Right atrium auricular region (tissue), 2 donors: ENCODE measurements at regions not wholly inside any gene's neighbourhood (a gene's known extent, or its start where the extent isn't known, plus 50 kb on each side); places are given as distances from the start of the nearest gene placed in this dataset.
"Not testable (repeated sequence)": the region's sequence is repeated elsewhere in the genome, so short reads cannot be mapped to it uniquely, and the experiment has no call there.

ENCODE experiments used
- DNase-seq: peaks from one replicate; pipeline ENCODE4 v3.0.0-alpha.2; 2019; ENCODE audit warnings: low spot score
- H3K27ac ChIP-seq, 2 donors: fragments of 200-600 bp; sonication (generic); 1 replicate in 1 of 2; 2 replicates in 1 of 2; pipeline ENCODE4 v1.5.1; 2016 to 2019
- H3K27me3 ChIP-seq, 2 donors: fragments of 200-600 bp; sonication (generic); one replicate each; pipeline versions ENCODE4 v1.5.1 to v1.6.0; 2017 to 2019
- H3K36me3 ChIP-seq: fragments of 200-600 bp; sonication (generic); one replicate; pipeline ENCODE4 v1.5.1; 2016
- H3K4me1 ChIP-seq, 2 donors: fragments of 200-600 bp; sonication (generic); one replicate each; pipeline versions ENCODE4 v1.5.1 to v1.6.0; 2017 to 2019
- H3K4me3 ChIP-seq, 2 donors: fragments of 200-600 bp; sonication (generic); 1 replicate in 1 of 2; 2 replicates in 1 of 2; pipeline ENCODE4 v1.5.1; 2017 to 2019; ENCODE audit warnings: mild to moderate bottlenecking in 1 of 2, moderate library complexity in 1 of 2
- H3K9me3 ChIP-seq, 2 donors: fragments of 200-600 bp; sonication (generic); one replicate each; pipeline ENCODE4 v1.5.1; 2019
- TF ChIP-seq, protein P1 (sequence below), 2 donors: fragments of 200-600 bp; sonication (generic); IDR thresholded peaks; one replicate each; pipeline ENCODE4 v1.5.1; 2019; ENCODE audit warnings: antibody characterized with exemption in 2 of 2

GRCh38 chr22:22789233-22789921 is 98.2 kb upstream of the IGLL5 start:
- H3K4me3 ChIP-seq: no peak overlapping the region
- H3K4me1 ChIP-seq: no peaks in the 10 kb centered on the region
- no peak for DNase-seq
- H3K9me3 ChIP-seq: no peaks in the 10 kb centered on the region
- no peaks in the 10 kb centered on the region for H3K27me3 ChIP-seq
- TF ChIP-seq, protein P1, sequence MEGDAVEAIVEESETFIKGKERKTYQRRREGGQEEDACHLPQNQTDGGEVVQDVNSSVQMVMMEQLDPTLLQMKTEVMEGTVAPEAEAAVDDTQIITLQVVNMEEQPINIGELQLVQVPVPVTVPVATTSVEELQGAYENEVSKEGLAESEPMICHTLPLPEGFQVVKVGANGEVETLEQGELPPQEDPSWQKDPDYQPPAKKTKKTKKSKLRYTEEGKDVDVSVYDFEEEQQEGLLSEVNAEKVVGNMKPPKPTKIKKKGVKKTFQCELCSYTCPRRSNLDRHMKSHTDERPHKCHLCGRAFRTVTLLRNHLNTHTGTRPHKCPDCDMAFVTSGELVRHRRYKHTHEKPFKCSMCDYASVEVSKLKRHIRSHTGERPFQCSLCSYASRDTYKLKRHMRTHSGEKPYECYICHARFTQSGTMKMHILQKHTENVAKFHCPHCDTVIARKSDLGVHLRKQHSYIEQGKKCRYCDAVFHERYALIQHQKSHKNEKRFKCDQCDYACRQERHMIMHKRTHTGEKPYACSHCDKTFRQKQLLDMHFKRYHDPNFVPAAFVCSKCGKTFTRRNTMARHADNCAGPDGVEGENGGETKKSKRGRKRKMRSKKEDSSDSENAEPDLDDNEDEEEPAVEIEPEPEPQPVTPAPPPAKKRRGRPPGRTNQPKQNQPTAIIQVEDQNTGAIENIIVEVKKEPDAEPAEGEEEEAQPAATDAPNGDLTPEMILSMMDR (IDR thresholded peaks at IDR 0.05): no peak
- H3K36me3 ChIP-seq: no peaks in the 10 kb centered on the region
- no peak overlapping the region for H3K27ac ChIP-seq

DNA sequence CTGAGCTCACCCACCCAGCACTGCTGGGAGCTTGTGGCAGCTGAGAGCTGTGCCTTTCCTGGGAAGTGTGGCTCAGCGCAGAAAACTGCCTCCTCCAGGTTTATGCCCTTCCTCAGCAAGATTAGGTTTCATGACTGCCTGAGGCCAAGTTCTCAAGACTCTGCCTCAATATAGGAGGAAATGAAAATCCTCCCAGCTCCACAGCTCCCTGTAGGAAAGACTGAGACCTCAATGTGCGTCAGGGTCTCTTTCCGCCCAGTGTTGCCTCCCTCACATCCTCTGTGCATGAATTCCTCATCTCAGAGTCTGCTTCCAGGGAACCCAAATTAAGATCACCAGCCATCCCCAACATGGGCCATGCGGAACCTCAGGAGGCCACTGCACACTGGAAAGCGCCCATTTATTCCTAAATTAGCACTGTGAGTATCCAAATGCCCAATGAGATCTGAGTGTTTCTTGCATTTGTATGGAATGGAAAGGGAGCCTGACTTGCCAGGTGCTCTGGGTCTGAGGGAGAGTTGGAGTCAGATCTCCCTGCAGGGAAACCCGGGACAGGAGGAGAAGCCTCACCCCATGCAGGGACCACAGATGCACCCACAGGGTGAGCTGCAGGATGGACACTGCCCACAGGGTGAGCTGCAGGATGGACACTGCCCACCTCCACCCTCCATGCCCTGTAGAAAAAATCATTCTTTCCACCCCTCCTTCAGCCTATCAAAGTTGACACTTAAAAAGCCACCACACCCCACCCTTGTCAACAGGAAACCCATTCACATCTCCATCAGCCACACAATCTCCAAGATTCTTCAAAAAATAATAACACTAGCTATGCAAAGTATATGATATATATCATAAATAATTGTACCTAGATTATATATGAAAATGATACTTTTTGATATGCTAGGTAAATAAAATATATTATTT is 97.4 kb upstream of the IGLL5 start:
- no peak for DNase-seq
- H3K36me3 ChIP-seq: no peaks in the 10 kb centered on the region
- no peaks in the 10 kb centered on the region for H3K27me3 ChIP-seq

GRCh38 chr22:22791438-22792181 is 96.0 kb upstream of the IGLL5 start:
- Histone ChIP-seq H3K36me3 (no peaks in the 10 kb centered on the region), H3K27ac (no peak overlapping the region), H3K9me3 (no peaks in the 10 kb centered on the region), H3K4me1 (no peaks in the 10 kb centered on the region), H3K27me3 (no peaks in the 10 kb centered on the region), H3K4me3 (no peak overlapping the region)
- TF ChIP-seq, protein P1 (IDR thresholded peaks at IDR 0.05): no peak
- DNase-seq: no peak

More for the DNA sequence above, 97.4 kb upstream of the IGLL5 start:
- Histone ChIP-seq H3K4me3 (no peak overlapping the region), H3K9me3 (no peaks in the 10 kb centered on the region), H3K4me1 (no peaks in the 10 kb centered on the region), H3K27ac (no peak overlapping the region)
- TF ChIP-seq, protein P1 (IDR thresholded peaks at IDR 0.05): no peak

GRCh38 chr22:22792205-22792786 is 95.3 kb upstream of the IGLL5 start:
- H3K4me3 ChIP-seq, H3K27ac ChIP-seq, DNase-seq, H3K9me3 ChIP-seq, H3K36me3 ChIP-seq, H3K4me1 ChIP-seq, H3K27me3 ChIP-seq: not testable (repeated sequence)

GRCh38 chr22:22795639-22796038 is 92.0 kb upstream of the IGLL5 start:
- H3K4me3 ChIP-seq, H3K9me3 ChIP-seq, DNase-seq, H3K36me3 ChIP-seq, H3K27me3 ChIP-seq, H3K27ac ChIP-seq, H3K4me1 ChIP-seq: not testable (repeated sequence)

- Histone ChIP-seq H3K27ac (no peak overlapping the region), H3K27me3 (no peaks in the 10 kb centered on the region), H3K36me3 (no peaks in the 10 kb centered on the region), H3K4me1 (no peaks in the 10 kb centered on the region), H3K9me3 (no peaks in the 10 kb centered on the region), H3K4me3 (no peak overlapping the region)
- TF ChIP-seq, protein P1 (IDR thresholded peaks at IDR 0.05): no peak
- DNase-seq: no peak
Measured at GRCh38 chr22:22796724-22797123, 90.9 kb upstream of the IGLL5 start.
